ENCODE measurements at regions not wholly inside any gene's neighbourhood (a gene's known extent, or its start where the extent isn't known, plus 50 kb on each side); places are given as distances from the start of the nearest gene placed in this dataset.

GRCh38 chr2:5915881-5916310, 223.7 kb downstream of the SOX11 start:
- Histone ChIP-seq H2AFZ (ENCODE audit: low read length) (no peak overlapping the region), H2AK5ac (ENCODE audit: insufficient read length, low read length) (no peak overlapping the region), H2BK120ac (ENCODE audit: low read depth, low read length, poor library complexity, severe bottlenecking) (no peak overlapping the region), H4K91ac (ENCODE audit: insufficient read length, low read depth, low read length) (no peak overlapping the region), H3K4me2 (ENCODE audit: insufficient read depth, insufficient read length, low read length) (no peak overlapping the region), H3K4ac (ENCODE audit: low read depth, low read length) (no peak overlapping the region), H3K27ac (ENCODE audit: insufficient read length, low read depth, low read length) (no peak overlapping the region), H2BK20ac (ENCODE audit: low read depth, low read length, poor library complexity, severe bottlenecking) (no peak overlapping the region), H3K56ac (ENCODE audit: insufficient read length, low read depth, low read length) (no peak overlapping the region), H3K9ac (ENCODE audit: extremely low read depth, insufficient read length, low read length) (no peak overlapping the region), H3K9me3 (ENCODE audit: control insufficient read depth, low read depth, low read length) (no peaks in the 10 kb centered on the region), H4K5ac (ENCODE audit: insufficient read length, low read depth, low read length) (no peak overlapping the region), H4K8ac (replicated peaks; ENCODE audit: insufficient read length, low read depth, low read length) (no peak overlapping the region), H3K18ac (ENCODE audit: insufficient read length, low read depth, low read length) (no peak overlapping the region), H4K20me1 (ENCODE audit: control insufficient read depth, insufficient read depth, insufficient read length) (no peaks in the 10 kb centered on the region), H3K79me2 (ENCODE audit: insufficient read depth, low read length) (no peaks in the 10 kb centered on the region), H3K79me1 (ENCODE audit: insufficient read depth, low read depth, low read length, poor library complexity, severe bottlenecking) (no peaks in the 10 kb centered on the region), H3K14ac (ENCODE audit: insufficient read depth, low read length) (no peak overlapping the region), H3K27me3 (ENCODE audit: insufficient read depth, low read length) (peaks cover 17% of the 10 kb centered on the region), H2BK5ac (ENCODE audit: insufficient read length, low read length) (no peak overlapping the region), H3T11ph (ENCODE audit: low read length) (no peak overlapping the region), H3K23me2 (ENCODE audit: insufficient read length, low read depth, low read length, poor library complexity, severe bottlenecking) (no peaks in the 10 kb centered on the region), H2BK15ac (ENCODE audit: low read depth, low read length) (no peak overlapping the region), H3K23ac (ENCODE audit: insufficient read length, low read depth, low read length) (no peak overlapping the region), H2BK12ac (ENCODE audit: insufficient read length, low read depth, low read length) (no peak overlapping the region), H3K4me1 (ENCODE audit: insufficient read depth, low read length) (no peaks in the 10 kb centered on the region; the same call in 1 of the 2 replicates)
- Mint-ChIP-seq H3K36me3 (ENCODE audit: insufficient read depth in 1 of 3, low read depth in 3 of 3) (peaks cover 9 to 29% (median 9%) of the 10 kb centered on the region in 3 experiments), H3K9me3 (peaks cover 12 to 14% of the 10 kb centered on the region in 2 experiments), H3K27ac (no peak overlapping the region), H3K4me1 (peaks cover 30 to 36% of the 10 kb centered on the region in 2 experiments), H3K4me3 (no peak overlapping the region), H3K27me3 (ENCODE audit: low read depth) (peaks cover 41% of the 10 kb centered on the region)
- no CpG with 5 or more reads among the region's 4 CpGs for WGBS (ENCODE audit: extremely low coverage, insufficient read length, low lambda C conversion rate)
- TF ChIP-seq CTCF (conservative IDR thresholded peaks at IDR 0.05) = peak; percentile 76
- DNase-seq = peak; percentile 69

Measured in H9 (cell line).